Vagina (tissue), 2 donors: ENCODE measurements at regions not wholly inside any gene's neighbourhood (a gene's known extent, or its start where the extent isn't known, plus 50 kb on each side); places are given as distances from the start of the nearest gene placed in this dataset.

Source experiments
- CTCF ChIP-seq, 3 experiments: fragments of 450-650 bp in 2 of 3; fragments of 200-600 bp in 1 of 3; sonication (generic) in 1 of 3; IDR thresholded peaks; one replicate each; pipeline ENCODE4 v1.5.1; 2017 to 2019; ENCODE audit warnings: antibody characterized with exemption in 3 of 3, mild to moderate bottlenecking in 2 of 3, moderate library complexity in 2 of 3
- POLR2A ChIP-seq, 2 donors: fragments of 450-650 bp; IDR thresholded peaks; one replicate each; pipeline ENCODE4 v1.6.1; 2017; ENCODE audit warnings: antibody characterized with exemption in 2 of 2, mild to moderate bottlenecking in 2 of 2, moderate library complexity in 2 of 2
- POLR2AphosphoS5 ChIP-seq, 2 donors: sonication (generic); formaldehyde crosslinking; IDR thresholded peaks; one replicate each; pipeline ENCODE4 v1.9.0; 2017; ENCODE audit warnings: antibody characterized with exemption in 2 of 2, mild to moderate bottlenecking in 2 of 2, low read depth in 1 of 2; ENCODE audit not compliant: insufficient read depth in 1 of 2

GRCh38 chr12:107251288-107251687 lies 157.9 kb upstream of the CRY1 start:
- TF ChIP-seq CTCF (IDR thresholded peaks at IDR 0.05) (no peak), POLR2A (IDR thresholded peaks at IDR 0.05) (no peak), POLR2AphosphoS5 (IDR thresholded peaks at IDR 0.05; ENCODE audit: insufficient read depth in 1 of 2, low read depth in 1 of 2) (no peak)
